ENCODE measurements at regions not wholly inside any gene's neighbourhood (a gene's known extent, or its start where the extent isn't known, plus 50 kb on each side); places are given as distances from the start of the nearest gene placed in this dataset.

DNA sequence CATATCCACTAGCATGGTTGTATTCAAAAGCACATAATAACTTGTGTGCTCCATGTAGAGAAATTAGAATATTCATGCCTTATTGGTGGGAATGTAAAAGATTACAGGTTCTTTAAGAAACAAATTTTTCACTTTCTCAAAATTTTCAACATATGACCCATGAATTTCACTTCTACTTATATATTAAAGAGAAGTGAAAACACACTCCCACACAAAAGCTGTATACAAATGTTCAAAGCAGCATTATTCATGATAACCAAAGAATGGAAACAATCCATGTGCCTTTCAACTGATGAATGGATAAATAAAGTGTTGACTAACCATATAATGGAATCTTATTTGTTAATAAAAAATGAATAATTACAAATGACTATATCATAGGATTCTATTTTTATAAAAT, 694.5 kb upstream of the PCDH15 start:
- TF ChIP-seq CTCF (IDR thresholded peaks at IDR 0.05) (no peak), POLR2A (IDR thresholded peaks at IDR 0.05) (no peak)

Measured in esophagus squamous epithelium (tissue), 4 donors.